SHP77 treated with DMSO at 0.1 percent for 48 hours (cell line): ENCODE measurements at regions not wholly inside any gene's neighbourhood (a gene's known extent, or its start where the extent isn't known, plus 50 kb on each side); places are given as distances from the start of the nearest gene placed in this dataset.
"Not testable (repeated sequence)": the region's sequence is repeated elsewhere in the genome, so short reads cannot be mapped to it uniquely, and the experiment has no call there.

ENCODE experiments used
- DNase-seq: peaks from one replicate; lab custom pipeline; 2025; lab: John Stamatoyannopoulos, UW

DNA sequence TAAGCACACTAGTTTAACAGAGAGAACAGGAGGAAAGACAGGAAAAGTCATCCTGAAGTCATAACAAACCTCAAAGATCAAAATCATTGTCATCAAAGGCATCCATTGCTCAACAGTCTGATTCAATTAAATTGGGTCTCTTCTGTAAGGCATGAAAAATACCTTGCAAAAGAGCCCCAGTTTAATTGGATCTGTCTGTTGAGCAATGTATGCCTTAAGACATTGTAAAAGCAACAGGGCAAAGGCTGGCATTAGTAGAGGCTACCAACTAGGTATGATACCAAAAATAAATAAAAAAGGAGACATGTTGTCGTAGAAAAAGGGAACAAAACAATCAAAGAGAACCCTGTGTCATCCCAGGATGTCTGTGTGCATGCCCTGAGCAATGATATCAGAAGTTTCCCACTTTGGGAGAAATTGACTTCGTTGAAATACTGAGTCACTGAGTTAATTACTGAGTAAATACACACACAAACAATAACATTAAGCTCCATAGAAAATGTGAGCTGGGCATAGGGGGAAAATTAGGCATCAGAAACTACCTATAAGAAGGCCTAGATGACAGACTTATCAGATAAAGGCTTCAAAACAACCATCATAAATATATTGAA is 1013.8 kb upstream of the CITED2 start:
- no peak for DNase-seq

DNA sequence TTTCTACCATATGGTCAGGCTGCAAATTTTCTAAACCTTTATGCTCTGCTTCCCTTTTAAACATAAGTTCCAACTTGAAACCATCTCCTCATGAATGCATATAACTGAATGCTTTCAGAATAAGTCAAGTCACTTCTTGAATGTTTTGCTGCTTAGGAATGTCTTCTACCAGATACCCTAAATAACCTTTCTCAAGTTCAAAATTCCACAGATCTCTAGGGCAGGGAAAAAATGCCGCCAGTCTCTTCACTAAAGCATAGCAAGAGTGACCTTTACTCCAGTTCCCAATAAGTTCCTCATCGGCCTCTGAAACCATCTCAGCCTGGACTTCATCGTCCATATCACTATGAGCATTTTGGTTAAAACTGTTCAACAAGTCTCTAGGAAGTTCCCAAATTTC is 1011.2 kb upstream of the CITED2 start:
- DNase-seq: no peak

DNA sequence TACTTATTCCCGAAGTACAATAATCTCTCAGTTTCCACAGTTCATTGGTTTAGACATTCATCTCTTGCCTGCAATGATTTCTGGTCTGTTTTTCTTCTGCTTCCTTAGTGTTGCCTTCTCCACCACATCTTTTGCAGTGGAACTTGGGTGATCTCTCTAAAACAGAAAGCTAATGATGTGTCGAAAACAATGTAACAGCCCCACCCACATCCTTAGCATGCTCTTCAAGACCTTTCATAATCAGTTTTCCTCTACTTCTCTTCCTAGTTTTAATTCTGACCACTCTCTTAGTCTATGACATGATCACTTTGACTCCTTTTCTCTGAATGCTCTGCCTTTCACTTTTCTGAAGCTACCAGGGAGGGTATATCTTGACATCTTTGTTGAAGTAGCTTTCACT is 1007.9 kb upstream of the CITED2 start:
- DNase-seq: no peak

DNA sequence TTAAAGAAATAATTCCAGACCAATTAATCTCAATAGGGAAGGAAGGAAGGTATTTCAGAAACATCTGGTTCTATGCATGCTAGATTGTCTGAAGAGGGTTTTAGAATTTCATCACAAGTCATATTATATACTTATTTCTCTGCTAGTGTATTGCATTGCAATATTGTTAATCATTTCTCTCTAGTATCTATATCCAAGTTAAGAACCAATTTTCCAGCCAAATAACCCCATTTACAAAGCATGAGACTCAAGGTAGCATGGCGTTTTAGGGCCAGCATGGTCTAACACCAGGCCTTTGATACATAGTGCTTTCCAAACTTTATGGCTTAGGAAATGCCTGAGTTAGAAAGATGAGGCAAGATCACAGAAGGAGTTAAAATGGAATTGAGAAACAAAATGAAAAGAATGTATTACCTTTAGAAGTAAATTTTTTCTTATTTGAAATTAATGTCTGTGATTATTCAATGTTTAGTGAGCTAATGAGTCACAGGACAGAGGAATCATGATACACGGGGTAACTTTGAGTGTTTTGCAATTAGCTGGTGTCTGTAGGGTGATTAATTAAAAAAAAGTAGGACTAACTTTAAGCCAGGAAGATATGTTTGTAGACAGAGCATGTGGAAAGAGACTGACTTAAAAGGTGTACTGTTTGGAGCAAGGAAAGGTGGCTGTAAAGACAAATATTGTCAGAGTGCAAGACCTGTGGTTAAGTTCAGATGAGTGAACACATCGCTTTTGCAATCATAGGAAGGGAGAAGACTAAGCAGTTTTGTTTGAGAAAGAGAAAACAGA is 1006.2 kb upstream of the CITED2 start:
- no peak for DNase-seq

DNA sequence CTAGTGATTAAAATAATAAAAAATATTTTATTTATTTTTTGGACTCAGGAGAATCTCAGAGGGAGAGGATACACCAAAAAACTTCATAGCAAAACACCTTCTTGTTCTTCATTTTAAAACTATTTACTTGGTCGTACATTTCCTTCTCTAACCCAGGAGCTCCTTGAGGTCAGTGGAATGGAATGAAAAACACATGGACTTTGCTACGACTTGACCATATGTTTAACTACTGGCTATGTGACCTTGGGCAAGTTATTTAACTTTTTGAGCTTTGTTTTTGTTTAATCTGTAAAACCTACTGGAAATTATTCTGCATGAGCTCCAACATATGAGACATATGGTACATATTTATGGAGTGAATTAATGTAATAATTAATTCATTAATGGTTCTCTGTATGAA is 1005.5 kb upstream of the CITED2 start:
- DNase-seq: no peak

DNA sequence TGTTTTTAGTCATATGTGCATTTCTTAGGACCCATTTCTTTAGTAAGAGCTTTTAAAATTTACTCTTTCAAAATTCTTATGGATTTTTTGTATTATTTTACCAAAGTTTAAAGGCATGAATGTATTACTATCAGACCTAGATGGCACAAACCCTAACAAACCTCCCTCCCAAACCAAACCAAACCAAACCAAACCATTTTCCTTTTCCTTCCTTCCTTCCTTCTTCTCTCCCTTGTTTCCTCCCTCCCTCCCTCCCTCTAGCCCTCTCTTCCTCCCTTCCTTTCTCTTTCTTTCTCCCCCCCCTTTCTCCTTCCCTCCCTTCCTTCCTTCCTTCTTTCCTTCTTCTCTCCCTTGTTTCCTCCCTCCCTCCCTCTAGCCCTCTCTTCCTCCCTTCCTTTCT is 1001.8 kb upstream of the CITED2 start:
- DNase-seq: no peak

DNA sequence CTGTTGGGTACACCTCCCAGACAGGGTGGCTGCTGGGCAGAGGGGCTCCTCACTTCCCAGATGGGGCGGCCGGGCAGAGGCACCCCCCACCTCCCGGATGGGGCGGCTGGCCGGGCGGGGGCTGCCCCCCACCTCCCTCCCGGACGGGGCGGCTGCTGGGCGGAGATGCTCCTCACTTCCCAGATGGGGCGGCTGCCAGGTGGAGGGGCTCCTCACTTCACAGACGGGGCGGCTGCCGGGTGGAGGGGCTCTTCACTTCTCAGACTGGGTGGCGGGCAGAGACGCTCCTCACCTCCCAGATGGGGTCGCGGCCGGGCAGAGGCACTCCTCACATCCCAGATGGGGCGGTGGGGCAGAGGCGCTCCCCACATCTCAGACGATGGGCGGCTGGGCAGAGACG is 999.3 kb upstream of the CITED2 start:
- not testable (repeated sequence) for DNase-seq

DNA sequence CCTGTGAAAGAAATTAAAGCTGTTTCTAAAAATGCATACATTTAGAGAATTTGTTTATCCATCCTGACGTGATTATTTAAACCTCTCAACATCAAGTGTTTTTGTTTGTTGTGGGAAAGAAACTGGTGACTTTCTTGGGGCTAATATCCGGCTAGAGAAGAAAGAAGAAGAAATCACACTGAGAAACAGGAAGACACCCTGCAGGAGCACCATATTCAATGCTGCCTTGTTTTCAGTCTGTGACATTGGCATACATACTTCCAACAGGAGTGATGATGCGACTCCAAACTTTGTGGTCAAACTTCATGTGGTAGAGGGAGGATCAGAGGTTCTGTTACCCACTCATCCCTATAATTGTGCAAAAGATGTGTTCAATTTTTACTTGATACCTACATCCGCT is 997.6 kb upstream of the CITED2 start:
- no peak for DNase-seq

DNA sequence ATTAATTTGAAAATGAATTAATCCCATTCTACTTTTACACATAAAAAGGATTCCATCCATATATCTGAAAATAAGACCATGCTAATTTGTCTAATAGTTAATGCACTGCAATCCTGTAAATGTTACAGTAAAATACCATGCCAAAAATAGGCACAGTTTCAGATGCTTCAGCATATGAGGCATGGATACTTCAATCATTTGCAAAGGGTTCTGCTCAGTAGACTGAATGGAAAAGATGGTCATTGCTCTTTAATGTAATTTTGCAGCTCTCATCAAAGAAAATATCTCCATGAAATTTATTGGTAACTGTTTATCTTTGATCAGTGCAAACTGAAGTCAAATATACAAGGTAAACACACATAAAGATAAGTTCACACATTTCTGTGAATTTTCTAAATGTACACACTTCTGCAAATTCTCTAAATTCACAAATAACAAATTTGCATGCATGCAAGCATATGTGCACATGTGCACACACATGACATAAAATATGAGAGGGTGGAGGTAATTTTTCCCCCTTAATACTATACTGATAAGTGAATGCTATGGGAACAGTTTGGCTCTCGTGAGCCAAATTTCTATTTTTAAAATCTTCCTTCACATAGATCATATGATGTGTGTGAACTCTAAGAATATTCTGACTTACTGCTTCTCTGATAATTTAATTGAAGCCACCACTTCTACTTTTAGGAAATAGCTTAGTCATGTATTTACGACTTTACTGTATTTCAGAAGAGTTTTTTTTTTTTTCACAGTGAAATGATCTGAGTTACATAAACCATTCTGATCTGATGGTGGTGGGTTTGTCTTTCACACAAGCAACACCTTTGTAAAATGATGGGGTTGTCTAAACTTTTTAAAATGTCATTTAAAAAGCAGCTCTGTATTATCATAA is 996.8 kb upstream of the CITED2 start:
- DNase-seq: no peak

DNA sequence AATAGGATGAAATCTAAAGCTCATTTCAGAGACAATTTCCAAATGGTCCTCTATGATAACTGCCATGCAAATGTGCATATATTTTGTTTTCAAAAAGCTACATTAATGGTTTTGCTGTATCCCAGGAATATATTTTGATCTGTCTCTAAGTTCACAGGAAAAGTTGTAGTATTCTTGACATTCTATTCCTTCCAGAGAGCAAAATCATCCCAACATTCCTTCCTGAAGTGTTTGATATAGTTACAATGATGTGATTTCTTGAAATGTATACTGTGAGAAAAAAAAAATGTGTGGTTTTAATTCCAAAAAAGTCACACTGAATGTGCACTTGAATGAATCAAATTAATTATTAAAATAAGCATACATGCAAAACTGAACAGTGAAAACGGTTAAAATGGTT is 996.0 kb upstream of the CITED2 start:
- DNase-seq: no peak

DNA sequence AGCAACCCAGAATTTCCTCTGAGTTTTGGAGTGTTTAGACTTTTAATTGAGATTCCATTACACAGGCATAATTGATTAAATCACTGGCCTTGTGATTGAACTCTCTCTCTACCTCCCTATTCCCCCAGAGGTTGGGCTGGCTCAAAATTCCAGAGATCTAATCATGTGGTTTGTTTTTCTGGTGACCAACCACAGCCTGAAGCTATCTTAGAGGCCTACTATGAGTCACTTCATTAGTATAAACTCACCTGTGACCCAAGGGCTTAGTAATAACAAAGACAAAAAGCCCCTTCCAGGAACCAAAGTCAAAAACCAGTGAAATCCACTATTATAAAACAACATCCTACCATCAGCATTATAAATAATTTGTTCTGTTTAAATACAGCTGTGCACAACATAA is 992.5 kb upstream of the CITED2 start:
- no peak for DNase-seq

DNA sequence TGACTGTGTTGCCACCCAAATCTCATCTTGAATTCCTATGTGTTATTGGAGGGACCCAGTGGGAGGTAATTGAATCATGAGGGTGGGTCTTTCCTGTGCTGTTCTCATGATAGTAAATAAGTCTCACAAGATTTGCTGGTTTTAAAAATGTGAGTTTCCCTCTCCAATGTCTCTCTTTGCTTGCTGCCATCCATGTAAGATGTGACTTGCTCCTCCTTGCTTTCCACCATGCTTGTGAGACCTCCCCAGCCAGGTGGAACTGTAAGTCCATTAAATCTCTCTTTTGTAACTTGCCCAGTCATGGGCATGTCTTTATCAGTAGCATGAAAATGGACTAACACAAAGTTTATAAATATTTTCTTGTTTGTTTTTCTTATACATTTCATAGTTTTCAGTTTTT is 990.5 kb upstream of the CITED2 start:
- no peak for DNase-seq

DNA sequence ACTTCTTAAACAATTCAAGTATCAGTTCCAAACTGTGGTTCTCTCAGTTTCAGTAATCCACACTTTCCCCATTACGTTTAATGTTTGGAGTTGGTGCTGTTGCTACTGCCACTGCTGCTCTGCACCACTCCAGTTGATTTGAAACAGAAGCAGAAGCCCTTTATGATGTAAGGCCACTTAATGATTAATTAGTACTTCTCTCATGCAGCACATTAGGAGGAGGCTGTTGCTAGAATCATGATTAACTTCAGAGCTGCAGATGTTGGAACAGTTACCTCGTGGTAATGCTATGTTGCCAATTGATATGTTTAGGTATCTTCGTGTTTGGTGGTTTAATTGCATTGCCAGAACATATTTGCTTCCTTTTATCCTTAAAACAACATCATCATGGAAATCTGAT is 986.2 kb upstream of the CITED2 start:
- no peak for DNase-seq

DNA sequence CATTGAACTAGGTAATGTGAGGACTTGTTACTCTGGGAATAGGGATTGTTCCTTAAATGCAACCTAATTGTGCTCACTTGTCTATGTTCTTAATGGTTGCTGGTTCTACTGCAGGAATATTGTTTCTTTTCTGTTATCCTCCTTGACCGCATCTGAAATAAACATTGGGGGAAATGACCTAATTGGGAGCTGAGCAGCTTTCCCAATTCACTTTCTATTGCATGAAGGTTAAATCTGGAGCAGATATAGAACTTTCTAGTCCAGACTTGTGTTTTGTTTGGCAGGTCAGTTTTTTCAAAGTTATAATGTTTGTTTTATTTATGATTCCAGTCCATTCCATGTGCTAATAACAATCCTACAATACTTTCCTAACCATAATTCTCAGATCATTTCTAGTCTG is 981.0 kb upstream of the CITED2 start:
- no peak for DNase-seq

DNA sequence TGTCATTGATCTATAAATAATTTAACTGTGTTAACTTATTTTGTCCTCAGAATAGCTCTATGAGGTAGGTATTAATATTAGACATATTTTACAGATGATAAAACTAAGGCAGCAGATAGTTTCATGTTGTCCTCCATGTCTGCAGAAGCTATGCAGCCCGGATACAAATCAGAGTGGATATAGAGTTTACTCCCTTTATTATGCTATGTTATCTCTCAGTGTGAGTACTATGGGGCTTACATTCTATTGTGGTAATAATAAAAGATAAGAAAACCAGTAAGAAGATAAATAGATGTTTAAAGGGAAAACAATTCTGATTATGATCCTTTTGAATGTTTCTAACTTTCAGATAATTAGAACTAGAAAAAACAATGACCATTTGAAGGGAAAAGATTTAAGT is 979.8 kb upstream of the CITED2 start:
- DNase-seq: no peak

DNA sequence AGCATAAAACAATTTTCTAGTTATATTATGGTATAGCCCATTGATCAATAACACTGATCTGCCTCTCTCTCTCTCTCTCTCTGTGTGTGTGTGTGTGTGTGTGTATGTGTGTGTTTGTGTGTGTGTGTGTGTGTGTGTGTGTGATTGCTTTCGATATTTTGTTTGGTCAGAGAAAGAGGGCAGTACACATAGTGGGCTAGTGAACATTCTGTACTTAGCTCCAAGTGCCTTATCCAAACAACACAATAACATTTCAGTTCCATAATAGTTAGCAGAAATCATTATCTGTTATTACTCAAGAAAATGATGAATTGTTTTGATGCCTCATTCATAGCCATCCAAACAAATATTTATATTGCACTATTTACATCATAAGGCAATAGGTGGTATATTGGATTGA is 979.1 kb upstream of the CITED2 start:
- DNase-seq: no peak

DNA sequence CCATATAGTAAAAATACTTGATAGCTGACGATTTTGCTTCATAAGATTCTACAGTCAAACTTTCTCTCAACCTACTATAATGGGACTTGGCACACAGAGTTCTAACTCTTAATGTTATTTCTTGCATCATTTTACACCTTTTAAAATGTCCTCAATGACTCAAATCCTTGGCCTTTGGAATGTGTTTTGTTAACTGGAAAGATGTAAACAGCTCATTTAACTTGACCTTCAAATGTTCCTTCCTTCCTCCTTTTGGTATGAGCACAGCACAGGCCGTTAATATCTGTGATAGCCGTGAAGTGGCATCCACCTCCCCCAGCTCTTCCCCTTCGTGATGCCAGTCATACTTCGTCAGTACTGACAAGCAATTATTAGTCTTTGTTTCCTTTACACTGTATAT is 972.0 kb upstream of the CITED2 start:
- DNase-seq: no peak

DNA sequence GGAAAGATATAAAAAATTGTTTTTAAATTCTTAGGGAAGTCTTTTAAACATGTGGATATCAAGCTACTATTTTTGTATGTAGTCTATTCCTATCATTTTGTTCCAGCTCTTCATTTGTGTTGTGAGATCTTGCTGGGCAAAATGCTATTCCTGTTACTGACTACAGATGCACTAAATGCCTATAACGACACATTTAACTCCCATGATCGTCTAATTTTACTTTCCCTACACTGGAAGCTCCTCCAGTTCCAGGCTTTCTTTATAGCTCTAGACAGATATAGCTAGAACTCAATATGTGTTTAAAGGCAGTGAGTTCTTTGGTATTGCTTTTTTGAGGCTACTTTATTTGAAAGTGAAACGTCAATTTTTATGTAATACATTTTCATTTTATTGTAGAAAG is 971.5 kb upstream of the CITED2 start:
- DNase-seq: no peak

DNA sequence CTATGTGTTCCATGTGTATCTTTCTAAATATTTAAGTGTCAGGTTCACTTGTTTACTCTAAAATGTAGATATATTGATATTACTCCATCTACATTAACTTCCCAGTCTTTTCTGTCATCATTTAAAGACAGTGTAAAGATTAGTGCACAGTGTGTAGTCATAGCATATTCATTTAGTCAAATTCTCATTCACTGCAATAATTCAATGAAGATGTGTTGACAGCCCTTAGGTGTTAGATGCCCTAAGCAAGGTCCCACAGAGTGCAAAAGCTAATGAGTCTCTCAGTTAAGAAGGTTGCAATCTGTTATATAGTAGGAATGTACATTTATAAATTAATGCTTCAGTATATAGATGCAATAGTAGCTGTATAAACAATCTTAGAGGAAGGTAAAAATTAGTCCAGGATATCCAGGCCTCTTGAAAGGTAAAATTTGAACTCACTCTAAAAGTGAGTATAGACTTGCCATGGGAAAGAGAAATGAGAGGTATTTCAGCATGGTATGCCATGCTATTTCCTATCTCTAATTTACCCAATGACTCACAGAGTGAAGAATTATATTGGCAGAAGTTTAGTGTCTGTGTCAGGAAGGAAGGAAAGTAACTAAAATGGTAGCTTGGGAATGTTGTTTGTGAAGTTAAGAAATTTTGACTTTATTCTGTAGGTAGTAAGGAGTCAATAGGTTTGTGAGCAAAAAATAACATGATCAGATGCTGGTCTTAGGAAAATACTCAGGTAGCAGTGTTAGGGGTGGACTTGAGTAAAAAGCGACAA is 969.9 kb upstream of the CITED2 start:
- DNase-seq: no peak

DNA sequence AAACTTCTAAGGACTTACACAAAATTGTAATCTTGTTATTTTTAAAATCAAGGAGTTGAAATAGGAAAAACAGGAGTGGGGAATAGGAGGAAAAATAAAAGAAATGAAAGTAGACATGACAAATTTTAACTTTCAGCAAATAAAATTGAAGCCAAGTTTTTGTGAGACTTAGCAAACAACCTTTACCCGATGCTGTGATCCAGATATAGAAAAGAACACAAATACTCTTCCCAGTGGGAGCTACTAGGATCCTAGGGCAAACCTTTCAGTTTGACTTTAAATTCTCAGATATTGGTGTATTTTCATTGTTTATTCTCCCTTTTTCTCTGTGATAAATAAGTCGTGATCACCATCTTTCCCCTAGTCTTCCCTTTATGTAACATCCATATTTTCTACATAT is 968.7 kb upstream of the CITED2 start:
- no peak for DNase-seq

DNA sequence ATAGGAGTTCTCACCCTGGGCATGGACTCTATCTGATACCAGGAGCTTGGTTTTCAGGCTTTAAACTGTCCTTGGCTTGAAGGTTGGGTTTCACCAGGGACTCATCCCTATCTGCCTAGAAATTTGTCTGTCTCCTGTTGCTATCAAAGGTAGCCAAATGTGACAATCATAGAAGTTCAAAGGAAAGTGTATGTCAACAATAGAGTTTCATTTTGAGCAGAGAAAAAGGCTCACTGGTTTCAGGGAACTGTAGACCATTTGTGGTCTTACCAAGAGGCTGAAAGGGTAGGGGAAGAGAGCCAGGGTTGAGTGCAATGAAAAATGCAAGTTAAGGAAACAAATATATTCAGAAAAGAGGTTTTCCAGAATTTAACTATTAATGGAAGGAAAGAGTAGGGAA is 966.8 kb upstream of the CITED2 start:
- no peak for DNase-seq

DNA sequence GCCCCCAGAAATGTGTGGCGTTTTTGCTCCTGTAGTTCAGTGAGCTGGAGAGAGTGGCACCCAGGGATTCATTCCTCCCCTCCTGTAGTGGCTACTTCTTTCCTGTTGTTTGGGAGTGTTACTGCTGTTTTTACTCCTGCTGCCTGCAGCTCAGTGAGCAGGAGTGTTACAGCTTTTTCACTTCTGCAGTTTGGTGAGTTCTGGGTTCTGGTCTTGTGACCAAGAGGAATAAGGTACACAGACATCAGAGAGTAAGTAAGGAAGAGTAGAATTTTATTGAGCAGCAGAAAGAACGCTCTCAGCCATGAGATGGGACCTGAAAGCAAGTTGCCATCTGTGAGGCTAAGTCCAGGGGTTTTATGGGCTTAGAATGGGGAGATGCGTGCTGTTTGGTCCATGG is 966.3 kb upstream of the CITED2 start:
- no peak for DNase-seq
